Smooth muscle cell (in vitro differentiated cells): ENCODE measurements at regions not wholly inside any gene's neighbourhood (a gene's known extent, or its start where the extent isn't known, plus 50 kb on each side); places are given as distances from the start of the nearest gene placed in this dataset.

Experiments
- DNase-seq: peaks from one replicate; lab custom pipeline; 2025; ENCODE audit not compliant: unreplicated experiment; lab: John Stamatoyannopoulos, UW
- H2AFZ ChIP-seq: fragments of 200-600 bp; sonication (generic); 2 replicates; pipeline ENCODE4 v1.6.0; 2016; ENCODE audit warnings: antibody characterized with exemption, low read depth, mild to moderate bottlenecking
- H3F3A ChIP-seq: fragments of 200-600 bp; sonication (generic); 2 replicates; pipeline ENCODE4 v1.6.0; 2017; ENCODE audit warnings: antibody characterized with exemption, low read depth
- H3K27ac ChIP-seq: fragments of 200-600 bp; sonication (generic); 2 replicates; pipeline ENCODE4 v1.5.1; 2016; ENCODE audit warnings: low read depth, mild to moderate bottlenecking
- H3K27me3 ChIP-seq: fragments of 200-600 bp; sonication (generic); 2 replicates; pipeline ENCODE4 v1.6.1; 2016; ENCODE audit warnings: low read depth, mild to moderate bottlenecking
- H3K36me3 ChIP-seq: fragments of 200-600 bp; sonication (generic); 2 replicates; pipeline ENCODE4 v1.5.1; 2016; ENCODE audit warnings: low read depth
- H3K4me1 ChIP-seq: fragments of 200-600 bp; sonication (generic); 2 replicates; pipeline ENCODE4 v1.5.1; 2016; ENCODE audit warnings: low read depth
- H3K4me2 ChIP-seq: fragments of 200-600 bp; sonication (generic); 2 replicates; pipeline ENCODE4 v1.6.0; 2016; ENCODE audit warnings: mild to moderate bottlenecking
- H3K4me3 ChIP-seq: fragments of 200-600 bp; sonication (generic); 2 replicates; pipeline ENCODE4 v1.5.1; 2016; ENCODE audit warnings: mild to moderate bottlenecking
- H3K79me2 ChIP-seq: fragments of 200-600 bp; sonication (generic); 2 replicates; pipeline ENCODE4 v1.6.0; 2016; ENCODE audit warnings: low read depth, mild to moderate bottlenecking
- H3K9ac ChIP-seq: fragments of 200-600 bp; sonication (generic); 2 replicates; pipeline ENCODE4 v1.6.0; 2016; ENCODE audit warnings: low read depth
- H3K9me3 ChIP-seq: fragments of 200-600 bp; sonication (generic); replicated peaks from 2 replicates; pipeline ENCODE4 v1.5.1; 2016; ENCODE audit warnings: low read depth
- H4K20me1 ChIP-seq: fragments of 200-600 bp; sonication (generic); 2 replicates; pipeline ENCODE4 v1.6.0; 2016; ENCODE audit warnings: low read depth
- WGBS: methylation state at CpG from one replicate; pipeline ENCODE4 v1.1.7; 2016; ENCODE audit warnings: low lambda C conversion rate; 5-methylcytosine and 5-hydroxymethylcytosine counted together
- TF ChIP-seq, protein P1 (sequence below): fragments of 200-600 bp; sonication (generic); IDR thresholded peaks from 2 replicates; pipeline ENCODE4 v1.5.1; 2017; ENCODE audit warnings: borderline replicate concordance, mild to moderate bottlenecking, antibody characterized with exemption; ENCODE audit not compliant: insufficient read depth, poor library complexity, severe bottlenecking

DNA sequence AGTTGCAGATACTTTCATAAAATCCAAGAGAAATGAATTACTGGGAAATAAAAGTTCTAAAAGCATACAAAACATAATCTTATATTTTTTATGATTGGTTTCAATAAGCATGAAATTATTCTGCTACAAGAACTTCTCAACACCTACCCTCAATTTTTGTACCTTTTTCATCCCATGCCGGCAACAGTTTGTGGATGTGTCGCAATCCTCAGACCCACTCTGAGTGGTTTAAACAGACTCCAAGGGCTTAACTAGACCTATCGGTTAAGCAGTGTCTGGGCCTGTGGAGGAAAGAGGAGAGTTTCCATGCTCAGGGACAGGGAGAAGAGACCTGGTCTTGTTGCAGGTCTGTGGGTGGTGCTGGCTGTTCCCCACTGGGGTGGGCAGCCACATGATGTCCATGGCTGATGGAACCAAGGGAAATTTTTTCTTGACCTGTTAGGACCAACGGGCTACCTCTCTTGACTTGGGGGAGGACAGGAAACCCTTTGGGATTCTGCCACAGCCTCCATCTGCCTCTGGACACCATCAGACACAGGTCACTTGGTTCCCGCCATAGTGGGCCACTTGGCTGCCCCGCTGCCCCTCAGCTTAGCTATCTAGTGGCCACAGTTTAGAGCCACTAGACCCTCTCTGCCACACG, 81.1 kb upstream of the CLDN14 start:
- no peaks in the 10 kb centered on the region for H3K36me3 ChIP-seq
- H4K20me1 ChIP-seq, result no peaks in the 10 kb centered on the region
- H2AFZ ChIP-seq, result no peak overlapping the region
- H3K79me2 ChIP-seq, result no peaks in the 10 kb centered on the region
- no peak overlapping the region for H3K27ac ChIP-seq
- H3K9me3 ChIP-seq, result no peaks in the 10 kb centered on the region
- no peak overlapping the region for H3K4me3 ChIP-seq
- DNase-seq, result no peak
- no peak overlapping the region for H3K4me2 ChIP-seq
- no peak overlapping the region for H3K9ac ChIP-seq
- 89% methylated on average over 7 of the region's 7 CpGs for WGBS
- TF ChIP-seq, protein P1, sequence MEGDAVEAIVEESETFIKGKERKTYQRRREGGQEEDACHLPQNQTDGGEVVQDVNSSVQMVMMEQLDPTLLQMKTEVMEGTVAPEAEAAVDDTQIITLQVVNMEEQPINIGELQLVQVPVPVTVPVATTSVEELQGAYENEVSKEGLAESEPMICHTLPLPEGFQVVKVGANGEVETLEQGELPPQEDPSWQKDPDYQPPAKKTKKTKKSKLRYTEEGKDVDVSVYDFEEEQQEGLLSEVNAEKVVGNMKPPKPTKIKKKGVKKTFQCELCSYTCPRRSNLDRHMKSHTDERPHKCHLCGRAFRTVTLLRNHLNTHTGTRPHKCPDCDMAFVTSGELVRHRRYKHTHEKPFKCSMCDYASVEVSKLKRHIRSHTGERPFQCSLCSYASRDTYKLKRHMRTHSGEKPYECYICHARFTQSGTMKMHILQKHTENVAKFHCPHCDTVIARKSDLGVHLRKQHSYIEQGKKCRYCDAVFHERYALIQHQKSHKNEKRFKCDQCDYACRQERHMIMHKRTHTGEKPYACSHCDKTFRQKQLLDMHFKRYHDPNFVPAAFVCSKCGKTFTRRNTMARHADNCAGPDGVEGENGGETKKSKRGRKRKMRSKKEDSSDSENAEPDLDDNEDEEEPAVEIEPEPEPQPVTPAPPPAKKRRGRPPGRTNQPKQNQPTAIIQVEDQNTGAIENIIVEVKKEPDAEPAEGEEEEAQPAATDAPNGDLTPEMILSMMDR, result no peak
- H3F3A ChIP-seq, result no peaks in the 10 kb centered on the region
- H3K4me1 ChIP-seq, result no peaks in the 10 kb centered on the region
- H3K27me3 ChIP-seq, result no peaks in the 10 kb centered on the region

DNA sequence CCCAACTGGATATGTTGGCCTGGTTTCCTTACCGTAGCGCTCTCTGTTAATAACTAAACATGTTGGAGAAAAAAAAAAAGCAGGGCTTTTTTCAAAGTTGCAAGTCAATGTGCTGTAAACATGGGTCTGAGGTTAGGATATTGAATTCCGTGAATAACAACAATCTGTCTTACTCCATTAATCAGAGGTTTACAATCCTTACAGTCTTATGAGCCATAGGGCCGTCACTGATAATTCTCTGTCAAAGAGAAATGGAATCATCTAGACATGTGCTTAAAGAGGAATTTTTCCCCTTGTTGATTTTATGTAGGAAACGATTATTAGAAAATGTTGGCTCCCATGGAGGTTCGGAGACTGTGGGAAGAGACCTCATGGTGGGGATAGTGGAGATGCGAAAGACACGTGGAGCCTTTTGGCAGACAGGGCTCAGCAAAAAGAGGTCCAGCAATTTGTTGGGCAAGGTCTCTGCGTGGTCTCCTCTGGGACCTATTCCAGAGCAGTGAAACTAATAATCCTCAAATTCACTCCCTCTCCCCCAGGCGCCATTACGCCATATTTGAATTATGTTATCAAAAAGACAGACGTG, 83.5 kb upstream of the CLDN14 start:
- Histone ChIP-seq H3K79me2 (no peaks in the 10 kb centered on the region), H3K9me3 (no peaks in the 10 kb centered on the region), H3K27ac (no peak overlapping the region), H3F3A (no peaks in the 10 kb centered on the region), H3K4me2 (no peak overlapping the region), H4K20me1 (no peaks in the 10 kb centered on the region), H3K36me3 (no peaks in the 10 kb centered on the region), H3K4me1 (no peaks in the 10 kb centered on the region), H2AFZ (no peak overlapping the region), H3K9ac (no peak overlapping the region), H3K4me3 (no peak overlapping the region), H3K27me3 (no peaks in the 10 kb centered on the region)
- no peak for DNase-seq
- 85% methylated on average over 12 of the region's 12 CpGs for WGBS
- TF ChIP-seq, protein P1, result no peak

DNA sequence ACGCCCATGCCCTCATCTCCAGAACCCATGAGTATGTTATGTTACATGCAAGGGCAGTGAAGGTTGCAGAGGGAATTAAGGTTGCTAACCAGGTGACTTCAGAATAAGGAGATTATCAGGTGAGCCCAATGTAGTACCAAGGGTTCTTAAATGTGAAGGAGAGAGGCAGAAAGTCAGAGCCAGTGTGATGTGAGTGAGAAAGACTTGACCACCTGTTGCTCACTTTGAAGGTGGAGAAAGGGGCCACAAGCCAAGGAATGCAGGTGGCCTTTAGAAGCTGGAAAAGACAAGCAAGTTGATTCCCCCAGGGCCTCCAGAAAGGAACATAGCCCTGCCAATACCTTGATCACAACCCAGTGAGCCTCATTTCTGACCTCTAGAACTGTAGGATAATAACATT, 84.7 kb upstream of the CLDN14 start:
- Histone ChIP-seq H3K27ac (no peak overlapping the region), H3K9me3 (no peaks in the 10 kb centered on the region), H3K79me2 (no peaks in the 10 kb centered on the region), H3K36me3 (no peaks in the 10 kb centered on the region), H3F3A (no peaks in the 10 kb centered on the region), H2AFZ (no peak overlapping the region), H3K27me3 (peaks cover 3% of the 10 kb centered on the region), H3K4me2 (no peak overlapping the region), H4K20me1 (no peaks in the 10 kb centered on the region), H3K4me1 (no peaks in the 10 kb centered on the region), H3K4me3 (no peak overlapping the region), H3K9ac (no peak overlapping the region)
- 5% methylated on average over 1 of the region's 1 CpG for WGBS
- DNase-seq, result no peak
- TF ChIP-seq, protein P1, result no peak

DNA sequence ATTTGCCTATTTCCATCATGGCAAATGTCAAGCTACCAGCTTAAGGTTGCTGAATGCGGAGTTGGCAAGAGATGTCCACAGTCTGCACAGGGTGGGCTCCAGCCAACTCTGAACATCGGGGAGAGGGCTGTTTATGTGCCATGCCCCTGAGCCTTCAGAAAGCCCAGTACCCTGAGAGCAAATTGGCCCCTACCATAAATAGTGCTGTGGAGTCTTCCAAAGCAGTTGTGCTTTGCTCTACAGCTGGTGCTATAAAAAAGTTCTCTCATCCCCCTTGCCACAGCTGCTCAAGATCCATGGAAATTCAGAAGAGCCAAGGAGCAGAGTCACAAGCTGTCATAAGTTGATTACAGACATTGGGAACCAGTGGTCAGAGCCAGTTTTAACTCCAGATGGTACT, 85.6 kb upstream of the CLDN14 start:
- Histone ChIP-seq H3K4me1 (no peaks in the 10 kb centered on the region), H3K79me2 (no peaks in the 10 kb centered on the region), H3F3A (no peaks in the 10 kb centered on the region), H3K4me2 (no peak overlapping the region), H3K9me3 (no peaks in the 10 kb centered on the region), H3K36me3 (no peaks in the 10 kb centered on the region), H2AFZ (no peak overlapping the region), H3K27ac (no peak overlapping the region), H3K9ac (no peak overlapping the region), H4K20me1 (no peaks in the 10 kb centered on the region), H3K27me3 (peaks cover 9% of the 10 kb centered on the region), H3K4me3 (no peak overlapping the region)
- TF ChIP-seq, protein P1, result no peak
- WGBS, result 95% methylated on average over 2 of the region's 2 CpGs
- DNase-seq, result no peak
